B cell (primary cell): ENCODE measurements at regions not wholly inside any gene's neighbourhood (a gene's known extent, or its start where the extent isn't known, plus 50 kb on each side); places are given as distances from the start of the nearest gene placed in this dataset.

ENCODE experiments used
- ATAC-seq: fragments of 200-7000 bp; cut with Tn5 transposase; one replicate; pipeline ENCODE4 v1.10.0; 2021; ENCODE audit warnings: low read depth, mild to moderate bottlenecking, moderate number of reproducible peaks, moderate library complexity
- CTCF ChIA-PET: fragments of 350-600 bp; sonication (Branson Sonifier 250); formaldehyde crosslinking; loops from one replicate; lab custom pipeline; 2021; ENCODE audit warnings: antibody characterized with exemption, inconsistent platforms; lab: Charles Lee
- POLR2A ChIA-PET: fragments of 350-600 bp; sonication (Branson Sonifier 250); formaldehyde crosslinking; loops from one replicate; lab custom pipeline; 2021; ENCODE audit warnings: antibody characterized with exemption; lab: Charles Lee
- DNase-seq: peaks from one replicate; pipeline ENCODE4 v3.0.0; 2013
- H2AFZ ChIP-seq: 2 replicates; pipeline ENCODE4 v1.6.1; 2012; ENCODE audit warnings: mild to moderate bottlenecking, low read depth, low read length; ENCODE audit not compliant: insufficient read depth, poor library complexity, severe bottlenecking
- H3K27ac ChIP-seq, 2 donors: 1 replicate in 1 of 2; 2 replicates in 1 of 2; pipeline ENCODE4 v1.5.1; 2012 to 2013; ENCODE audit warnings: low read length in 2 of 2, mild to moderate bottlenecking in 2 of 2, moderate library complexity in 1 of 2
- H3K27me3 ChIP-seq, 4 experiments: fragments of 200-600 bp in 1 of 4; sonication (generic) in 1 of 4; replicated peaks in 1 of 4; 1 replicate in 2 of 4; 2 replicates in 2 of 4; pipeline versions ENCODE4 v1.6.1 to v1.7.0; 2013 to 2016; ENCODE audit warnings: low read length in 3 of 4, mild to moderate bottlenecking in 2 of 4, mixed read lengths in 1 of 4, moderate library complexity in 1 of 4; ENCODE audit not compliant: insufficient read depth in 4 of 4, control insufficient read depth in 3 of 4; ENCODE audit errors: control extremely low read depth in 1 of 4
- H3K36me3 ChIP-seq, 2 experiments: replicated peaks in 1 of 2; 1 replicate in 1 of 2; 2 replicates in 1 of 2; pipeline versions ENCODE4 v1.6.1 to v1.7.1; 2013; ENCODE audit warnings: low read length in 1 of 2; ENCODE audit not compliant: insufficient read depth in 2 of 2, control insufficient read depth in 1 of 2; ENCODE audit errors: control extremely low read depth in 1 of 2, extremely low read depth in 1 of 2
- H3K4me1 ChIP-seq, 2 donors: fragments of 200-600 bp in 1 of 2; sonication (generic) in 1 of 2; 1 replicate in 1 of 2; 2 replicates in 1 of 2; pipeline versions ENCODE4 v1.5.1 to v1.6.1; 2013 to 2017; ENCODE audit warnings: low read length in 2 of 2; ENCODE audit not compliant: control insufficient read depth in 2 of 2, insufficient read depth in 2 of 2
- H3K4me2 ChIP-seq: replicated peaks from 2 replicates; pipeline ENCODE3; 2012; ENCODE audit warnings: mild to moderate bottlenecking, low read depth, low read length; ENCODE audit not compliant: poor library complexity, severe bottlenecking
- H3K4me3 ChIP-seq, 5 experiments: fragments of 200-600 bp in 1 of 5; sonication (generic) in 1 of 5; 1 replicate in 3 of 5; 2 replicates in 2 of 5; pipeline versions ENCODE4 v1.5.1 to v1.7.0; 2011 to 2016; ENCODE audit warnings: low read length in 4 of 5, mild to moderate bottlenecking in 4 of 5, low read depth in 2 of 5, control low read depth in 1 of 5, moderate library complexity in 1 of 5; ENCODE audit not compliant: insufficient read depth in 1 of 5; ENCODE audit errors: control extremely low read depth in 1 of 5, extremely low read depth in 1 of 5
- H3K79me2 ChIP-seq: fragments of 200-600 bp; sonication (generic); one replicate; pipeline ENCODE4 v1.6.0; 2016; ENCODE audit warnings: low read length; ENCODE audit not compliant: control insufficient read depth, insufficient read depth
- H3K9ac ChIP-seq: fragments of 200-600 bp; sonication (generic); 2 replicates; pipeline ENCODE4 v1.6.1; 2017; ENCODE audit warnings: mild to moderate bottlenecking, low read length, moderate library complexity
- H3K9me3 ChIP-seq, 3 donors: one replicate each; pipeline versions ENCODE4 v1.6.1 to v1.7.1; 2013; ENCODE audit warnings: low read length in 2 of 3; ENCODE audit not compliant: control insufficient read depth in 2 of 3, insufficient read depth in 1 of 3; ENCODE audit errors: control extremely low read depth in 1 of 3
- H4K20me1 ChIP-seq: 2 replicates; pipeline ENCODE4 v1.6.0; 2012; ENCODE audit warnings: mild to moderate bottlenecking, low read length; ENCODE audit not compliant: insufficient read depth, control insufficient read depth, poor library complexity, severe bottlenecking
- H3K27ac Mint-ChIP-seq: one replicate; pipeline ENCODE4 v1.8.0; 2021; ENCODE audit warnings: mixed read lengths
- H3K27me3 Mint-ChIP-seq: one replicate; pipeline ENCODE4 v1.8.0; 2021; ENCODE audit warnings: mixed read lengths
- H3K4me1 Mint-ChIP-seq: one replicate; pipeline ENCODE4 v1.8.0; 2021; ENCODE audit warnings: mixed read lengths
- H3K4me3 Mint-ChIP-seq: one replicate; pipeline ENCODE4 v1.8.0; 2021; ENCODE audit warnings: mixed read lengths
- H3K9me3 Mint-ChIP-seq: one replicate; pipeline ENCODE4 v1.8.0; 2022; ENCODE audit warnings: mixed read lengths; ENCODE audit not compliant: insufficient read depth
- CTCF ChIP-seq: fragments of 200-600 bp; IDR thresholded peaks from one replicate; pipeline ENCODE4 v1.8.0; 2022; ENCODE audit warnings: antibody characterized with exemption, mild to moderate bottlenecking
- EZH2 ChIP-seq: IDR thresholded peaks from 2 replicates; pipeline ENCODE4 v1.6.1; 2012; ENCODE audit warnings: borderline replicate concordance, low read depth, mild to moderate bottlenecking, moderate library complexity, low read length; ENCODE audit not compliant: insufficient read depth, poor library complexity, severe bottlenecking
- WGBS: methylation state at CpG from one replicate; pipeline ENCODE4 v1.1.5; 2013; ENCODE audit warnings: missing lambda C conversion rate; ENCODE audit not compliant: insufficient coverage; 5-methylcytosine and 5-hydroxymethylcytosine counted together
- intact Hi-C: fragments of 100-400 bp; cut with micrococcal nuclease; formaldehyde crosslinking; loops from one replicate; pipeline ENCODE4 v1.10.0; 2022

DNA sequence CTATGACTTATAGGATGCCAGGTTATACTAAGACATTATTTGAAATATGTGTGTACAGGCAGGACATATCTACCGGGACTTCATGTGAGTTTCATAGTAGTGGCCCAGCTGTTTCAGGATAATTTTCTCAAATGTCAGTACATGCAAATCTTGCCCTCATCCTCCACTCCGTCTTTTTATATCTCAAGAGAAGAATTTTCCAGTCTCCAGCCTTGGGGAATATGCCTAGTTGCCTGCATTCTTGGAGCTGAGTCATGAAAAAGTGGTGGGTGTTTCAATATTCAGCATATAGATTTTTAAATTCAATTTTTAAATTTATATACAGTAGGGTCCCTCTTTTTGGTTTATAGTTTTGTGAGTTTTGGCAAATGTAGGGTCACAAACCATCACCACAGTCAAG is 236.7 kb downstream of the OTUD1 start:
- no peak for TF ChIP-seq EZH2
- no peak for TF ChIP-seq CTCF
- no peak overlapping the region for H3K9ac ChIP-seq
- H3K27ac Mint-ChIP-seq, result no peak overlapping the region
- H4K20me1 ChIP-seq, result no peaks in the 10 kb centered on the region
- H2AFZ ChIP-seq, result no peak overlapping the region
- no peak overlapping the region for H3K27ac ChIP-seq
- no CpG with 5 or more reads among the region's 2 CpGs for WGBS
- H3K36me3 ChIP-seq, result no peaks in the 10 kb centered on the region
- no peak for DNase-seq
- peaks cover 2% of the 10 kb centered on the region for H3K9me3 Mint-ChIP-seq
- no peaks in the 10 kb centered on the region for H3K27me3 ChIP-seq
- no peak overlapping the region for H3K4me3 Mint-ChIP-seq
- ChIA-PET CTCF (no interaction called here), POLR2A (no interaction called here)
- H3K79me2 ChIP-seq, result no peaks in the 10 kb centered on the region
- H3K9me3 ChIP-seq, result no peaks in the 10 kb centered on the region
- no peak overlapping the region for H3K4me3 ChIP-seq
- no peak for ATAC-seq
- no peaks in the 10 kb centered on the region for H3K4me1 ChIP-seq
- no peaks in the 10 kb centered on the region for H3K4me1 Mint-ChIP-seq
- peaks cover 9% of the 10 kb centered on the region for H3K27me3 Mint-ChIP-seq
- no peak overlapping the region for H3K4me2 ChIP-seq
- intact Hi-C loops, result no loop called here

DNA sequence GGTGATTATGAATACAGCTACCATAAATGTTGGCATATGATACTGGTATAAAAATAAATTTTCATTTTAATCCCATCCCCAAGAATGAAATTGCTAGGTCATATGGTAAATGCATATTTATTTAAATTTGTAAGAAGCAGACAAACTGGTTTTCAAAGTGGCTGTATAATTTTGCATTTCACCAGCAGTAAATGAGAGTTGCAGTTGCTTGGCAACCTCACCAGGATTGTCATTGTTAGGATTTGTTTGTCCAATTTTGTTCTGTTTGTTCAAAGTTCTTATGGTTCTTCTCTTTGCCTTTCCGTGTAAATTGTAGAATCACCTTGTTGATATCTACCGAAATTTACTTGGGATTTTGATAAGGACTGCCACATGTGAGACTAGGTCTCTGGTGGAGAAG is 237.4 kb downstream of the OTUD1 start:
- H3K36me3 ChIP-seq, result no peaks in the 10 kb centered on the region
- Mint-ChIP-seq H3K27ac (no peak overlapping the region), H3K27me3 (peaks cover 9% of the 10 kb centered on the region), H3K4me1 (no peaks in the 10 kb centered on the region), H3K4me3 (no peak overlapping the region), H3K9me3 (peaks cover 2% of the 10 kb centered on the region)
- DNase-seq (no peak), ATAC-seq (no peak)
- WGBS, result no CpG with 5 or more reads among the region's 2 CpGs
- no peak overlapping the region for H3K4me2 ChIP-seq
- ChIA-PET POLR2A (no interaction called here), CTCF (no interaction called here)
- no peaks in the 10 kb centered on the region for H3K27me3 ChIP-seq
- no peak for TF ChIP-seq EZH2
- no peak for TF ChIP-seq CTCF
- H3K4me1 ChIP-seq, result no peaks in the 10 kb centered on the region
- H3K79me2 ChIP-seq, result no peaks in the 10 kb centered on the region
- H3K4me3 ChIP-seq, result no peak overlapping the region
- H3K9me3 ChIP-seq, result no peaks in the 10 kb centered on the region
- intact Hi-C loops, result no loop called here
- no peak overlapping the region for H3K27ac ChIP-seq
- H3K9ac ChIP-seq, result no peak overlapping the region
- no peaks in the 10 kb centered on the region for H4K20me1 ChIP-seq
- H2AFZ ChIP-seq, result no peak overlapping the region
